SKM-1 treated with dmso at 0.1 percent for 144 hours (cell line): ENCODE measurements at regions not wholly inside any gene's neighbourhood (a gene's known extent, or its start where the extent isn't known, plus 50 kb on each side); places are given as distances from the start of the nearest gene placed in this dataset.

ENCODE experiments used
- DNase-seq: peaks from one replicate; lab custom pipeline; 2025; ENCODE audit not compliant: unreplicated experiment; lab: John Stamatoyannopoulos, UW

DNA sequence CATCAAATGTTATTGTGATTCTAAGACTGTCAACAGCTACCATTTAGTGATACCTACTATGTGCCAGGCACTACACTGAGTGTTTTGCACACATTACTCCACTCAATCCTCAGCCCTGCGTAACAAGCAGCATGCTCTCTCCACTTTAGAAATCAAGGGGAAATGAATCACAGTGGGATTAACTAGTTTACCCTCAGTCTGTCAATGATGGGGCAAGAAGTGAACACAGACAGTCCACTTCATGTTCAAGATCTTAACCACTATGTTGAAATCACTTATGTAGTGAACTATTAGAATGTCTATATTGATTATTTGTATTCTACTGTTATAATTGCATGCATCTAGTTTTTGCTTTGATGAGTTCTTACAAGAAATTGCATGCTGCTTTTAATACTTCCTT lies 165.3 kb downstream of the LTN1 start:
- no peak for DNase-seq

DNA sequence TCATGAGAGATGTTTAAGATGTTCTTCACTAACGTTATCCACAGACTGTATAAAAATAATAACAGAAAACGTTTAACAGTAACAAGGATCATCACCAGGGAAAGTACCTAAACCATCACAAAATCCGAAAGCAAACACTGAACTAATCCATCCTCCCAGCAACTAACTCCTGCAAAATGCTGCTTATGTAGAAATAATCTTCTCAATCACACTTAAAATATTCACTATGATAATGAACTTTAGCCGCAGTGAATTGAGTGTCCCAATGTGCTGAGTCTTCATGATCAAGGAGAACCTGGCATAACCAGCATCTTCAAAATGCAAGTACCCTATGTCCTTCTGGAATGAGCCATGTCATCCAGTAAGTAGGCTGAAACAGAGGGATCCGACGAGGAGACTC lies 166.1 kb downstream of the LTN1 start:
- no peak for DNase-seq

- no peak for DNase-seq
Measured at GRCh38 chr21:28826021-28826420, 166.7 kb downstream of the LTN1 start.

DNA sequence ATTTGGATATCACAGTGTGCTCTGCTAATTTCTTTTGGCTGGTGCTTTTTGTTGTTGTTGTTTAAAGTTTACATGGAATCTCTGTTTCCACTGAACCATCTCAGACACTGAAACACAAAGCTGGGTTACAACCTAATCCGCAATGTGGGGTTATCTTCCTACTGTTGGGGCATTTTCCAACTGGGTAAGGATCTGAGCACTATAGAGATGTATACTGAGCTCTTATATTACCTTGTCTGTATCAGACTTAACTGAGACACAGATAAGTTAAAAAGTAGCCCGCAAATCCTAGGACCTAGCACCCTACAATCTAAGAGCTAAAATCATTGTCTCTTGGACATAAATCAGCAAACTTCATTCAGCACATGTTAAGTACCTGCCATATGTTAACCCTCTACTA lies 169.2 kb downstream of the LTN1 start:
- no peak for DNase-seq

GRCh38 chr21:28822486-28823335 lies 170.0 kb downstream of the LTN1 start:
- no peak for DNase-seq

GRCh38 chr21:28822123-28822399 lies 170.6 kb downstream of the LTN1 start:
- no peak for DNase-seq

- DNase-seq, result no peak
Measured at GRCh38 chr21:28821276-28822122, 171.2 kb downstream of the LTN1 start.

GRCh38 chr21:28818663-28819278 lies 173.9 kb downstream of the LTN1 start:
- DNase-seq, result no peak

- no peak for DNase-seq
Measured at GRCh38 chr21:28817871-28818270, 174.8 kb downstream of the LTN1 start.

- no peak for DNase-seq
Measured at GRCh38 chr21:28811860-28812259, 180.8 kb downstream of the LTN1 start.

GRCh38 chr21:28810826-28811524 lies 181.7 kb downstream of the LTN1 start:
- no peak for DNase-seq

DNA sequence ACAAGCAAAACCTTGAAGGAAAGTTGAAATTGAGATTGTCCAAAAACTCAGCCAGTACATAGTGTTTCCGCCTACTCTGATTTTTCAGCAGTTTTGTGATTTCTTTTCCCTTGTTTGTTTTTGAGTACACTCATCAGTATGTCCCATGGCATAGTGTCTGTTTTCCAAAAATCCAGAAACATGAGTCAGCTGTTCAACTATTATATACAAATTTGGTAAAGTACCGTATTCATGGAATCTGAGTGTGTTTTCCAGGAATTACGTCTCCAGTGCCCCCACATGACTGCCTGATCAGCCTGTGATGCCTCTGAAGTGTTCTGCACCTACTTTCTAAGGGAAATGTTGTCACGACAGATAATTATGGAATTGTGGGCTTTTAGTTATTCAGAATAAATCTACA lies 186.8 kb downstream of the LTN1 start:
- DNase-seq, result no peak

DNA sequence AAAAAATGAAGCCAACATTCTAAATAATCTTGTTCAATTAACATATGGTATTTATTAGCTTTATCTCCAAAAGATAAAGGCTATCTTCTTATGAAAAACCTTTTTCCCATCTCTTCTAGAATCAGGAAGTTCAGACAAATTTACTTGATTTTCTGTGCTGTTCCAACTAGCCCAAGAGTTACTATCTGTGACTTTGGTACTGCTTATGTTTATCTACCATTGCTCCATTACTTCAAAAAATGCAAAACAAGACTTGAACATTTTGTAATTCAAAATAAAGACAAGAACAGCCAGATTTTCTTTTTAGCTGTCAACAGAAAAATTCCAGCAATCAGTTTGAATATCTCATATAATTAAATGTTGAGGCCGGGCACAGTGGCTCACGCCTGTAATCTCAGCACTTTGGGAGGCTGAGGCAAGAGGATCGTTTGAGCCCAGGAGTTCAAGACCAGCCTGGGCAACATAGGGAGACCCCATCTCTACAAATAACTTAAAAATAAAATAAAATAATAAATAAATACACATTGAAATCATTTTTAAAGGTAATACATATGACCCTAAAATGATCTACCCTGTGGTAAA lies 188.5 kb downstream of the LTN1 start:
- DNase-seq, result no peak

DNA sequence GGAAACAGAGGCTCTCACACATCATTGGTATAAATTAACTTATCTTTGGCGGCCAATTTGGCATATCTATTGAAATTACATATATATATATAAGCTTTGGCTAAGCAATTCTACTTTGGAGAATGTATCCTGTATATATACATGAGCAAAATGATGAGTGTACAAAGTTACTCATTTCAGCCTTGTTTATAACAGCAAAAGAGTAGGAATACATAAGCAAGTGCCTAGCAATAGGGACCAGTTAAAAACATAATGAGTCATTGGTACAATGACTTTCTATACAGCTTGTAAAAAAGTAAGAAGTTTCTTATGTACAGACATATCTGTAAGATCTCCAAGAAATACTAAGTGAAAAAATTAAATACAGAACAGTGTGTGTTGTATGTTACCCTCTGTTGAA lies 190.8 kb downstream of the LTN1 start:
- DNase-seq, result no peak

GRCh38 chr21:28799926-28800325 lies 192.8 kb downstream of the LTN1 start:
- no peak for DNase-seq

- DNase-seq, result no peak
Measured at GRCh38 chr21:28798798-28799197, 193.9 kb downstream of the LTN1 start.

DNA sequence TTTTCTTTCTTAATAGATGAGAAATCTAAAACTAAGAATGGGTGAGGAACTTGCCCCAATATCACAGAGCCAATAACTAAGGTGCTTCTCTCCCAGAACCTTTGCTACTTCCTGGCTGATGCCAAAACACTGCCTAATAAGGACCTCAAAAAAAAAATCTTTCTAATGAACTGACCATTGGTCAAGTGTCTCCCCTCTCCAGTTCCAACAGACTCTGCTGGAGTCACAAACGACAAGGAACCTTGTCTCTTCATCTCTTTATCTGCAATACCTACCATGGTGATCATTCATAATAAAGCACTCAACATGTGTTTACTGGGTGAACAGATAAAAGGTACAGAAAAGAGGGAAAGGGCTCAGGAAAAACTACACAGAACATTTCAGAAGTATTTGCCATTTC lies 197.4 kb downstream of the LTN1 start:
- no peak for DNase-seq

- DNase-seq, result no peak
Measured at GRCh38 chr21:28794371-28794851, 198.3 kb downstream of the LTN1 start.

- no peak for DNase-seq
Measured at GRCh38 chr21:28793043-28793442, 199.6 kb downstream of the LTN1 start.

DNA sequence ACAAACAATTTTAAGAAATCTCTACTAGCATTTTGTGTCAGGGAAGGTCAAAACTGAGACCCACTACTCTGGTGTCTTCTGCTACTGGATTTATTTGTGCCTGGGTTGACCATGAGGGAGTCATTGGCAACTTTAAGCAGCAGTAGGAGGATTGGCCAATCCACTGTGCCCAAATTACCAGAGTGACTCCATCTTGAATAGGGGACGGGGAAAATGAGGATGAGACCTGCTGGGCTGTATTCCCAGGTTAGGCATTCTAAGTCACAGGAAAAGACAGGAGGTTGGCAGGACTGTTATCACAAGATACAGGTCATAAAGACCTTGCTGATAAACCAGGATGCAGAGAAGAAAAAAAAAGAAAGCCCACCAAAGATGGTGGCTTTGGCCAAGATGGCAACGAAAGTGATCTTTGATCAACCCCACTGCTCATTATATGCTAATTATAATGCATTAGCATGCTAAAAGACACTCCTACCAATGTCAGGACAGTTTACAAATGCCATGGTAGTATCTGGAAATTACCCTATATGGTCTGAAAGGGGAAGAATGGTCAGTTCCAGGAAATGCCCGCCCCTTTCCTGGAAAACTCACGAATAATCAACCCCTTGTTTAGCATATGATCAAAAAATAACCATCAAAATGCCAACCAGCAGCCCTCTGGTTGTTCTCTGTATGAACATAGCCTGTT lies 200.9 kb downstream of the LTN1 start:
- no peak for DNase-seq
